SU-DHL-6 (cell line): ENCODE measurements at regions not wholly inside any gene's neighbourhood (a gene's known extent, or its start where the extent isn't known, plus 50 kb on each side); places are given as distances from the start of the nearest gene placed in this dataset.

Experiments
- H2AFZ ChIP-seq: fragments of 200-600 bp; sonication (generic); 2 replicates; pipeline ENCODE4 v1.6.1; 2014; ENCODE audit warnings: low read depth, mild to moderate bottlenecking, moderate library complexity, mixed read lengths, antibody characterized with exemption, low read length; ENCODE audit not compliant: severe bottlenecking
- H3F3A ChIP-seq: fragments of 200-600 bp; shearing (Covaris generic); 2 replicates; pipeline ENCODE4 v1.6.0; 2016; ENCODE audit warnings: antibody characterized with exemption, mild to moderate bottlenecking; ENCODE audit not compliant: insufficient read depth
- H3K27ac ChIP-seq: fragments of 200-600 bp; sonication (generic); 2 replicates; pipeline ENCODE4 v1.5.1; 2016; ENCODE audit warnings: low read depth, mild to moderate bottlenecking, low read length, moderate library complexity, mixed read lengths
- H3K27me3 ChIP-seq: fragments of 200-600 bp; sonication (generic), shearing (Covaris generic); 2 replicates; pipeline ENCODE4 v1.6.0; 2014; ENCODE audit warnings: mild to moderate bottlenecking, low read length
- H3K36me3 ChIP-seq: fragments of 200-600 bp; sonication (generic); 2 replicates; pipeline ENCODE4 v1.6.1; 2014; ENCODE audit warnings: mild to moderate bottlenecking, low read length, mixed read lengths
- H3K4me2 ChIP-seq: fragments of 300-600, 200-600 bp; shearing (Covaris generic), sonication (generic); 2 replicates; pipeline ENCODE4 v1.6.0; 2014; ENCODE audit warnings: low read length, low read depth, mild to moderate bottlenecking; ENCODE audit not compliant: poor library complexity, severe bottlenecking
- H3K4me3 ChIP-seq: fragments of 200-600 bp; sonication (generic); 2 replicates; pipeline ENCODE4 v1.5.1; 2014; ENCODE audit warnings: antibody characterized with exemption, low read length, mild to moderate bottlenecking, mixed read lengths; ENCODE audit not compliant: insufficient read depth, poor library complexity, severe bottlenecking
- H3K79me2 ChIP-seq: fragments of 200-600 bp; sonication (generic); 2 replicates; pipeline ENCODE4 v1.6.1; 2014; ENCODE audit warnings: mild to moderate bottlenecking, low read length, moderate library complexity; ENCODE audit not compliant: insufficient read depth
- H3K9ac ChIP-seq: fragments of 200-600 bp; sonication (generic); 2 replicates; pipeline ENCODE4 v1.7.0; 2014; ENCODE audit warnings: mild to moderate bottlenecking, low read length
- H3K9me2 ChIP-seq: fragments of 200-600 bp; sonication (generic); replicated peaks from 2 replicates; pipeline ENCODE4 v1.6.1; 2014; ENCODE audit warnings: low read length; ENCODE audit not compliant: insufficient read depth
- H3K9me3 ChIP-seq: fragments of 200-600 bp; sonication (generic); 2 replicates; pipeline ENCODE4 v1.6.1; 2014; ENCODE audit warnings: low read length, mixed read lengths; ENCODE audit not compliant: insufficient read depth
- H4K20me1 ChIP-seq: fragments of 200-600 bp; sonication (generic); 2 replicates; pipeline ENCODE4 v1.6.1; 2014; ENCODE audit warnings: low read depth, mild to moderate bottlenecking, antibody characterized with exemption, low read length, moderate library complexity, mixed read lengths
- CTCF ChIP-seq: fragments of 200-600 bp; sonication (generic); IDR thresholded peaks from one replicate; pipeline ENCODE4 v1.5.1; 2017; ENCODE audit warnings: antibody characterized with exemption, mild to moderate bottlenecking, low read length, moderate library complexity; ENCODE audit not compliant: insufficient read depth, poor library complexity, severe bottlenecking
- EZH2phosphoT487 ChIP-seq: fragments of 200-600 bp; sonication (generic), shearing (Covaris generic); conservative IDR thresholded peaks from 2 replicates; pipeline ENCODE4 v1.6.1; 2018; ENCODE audit warnings: mild to moderate bottlenecking, antibody characterized with exemption, low read length, moderate library complexity, mixed read lengths

- no peak overlapping the region for H3K4me3 ChIP-seq
- H3K9ac ChIP-seq: no peak overlapping the region
- H2AFZ ChIP-seq: no peak overlapping the region
- H3K9me2 ChIP-seq: no peaks in the 10 kb centered on the region
- H3K36me3 ChIP-seq: no peaks in the 10 kb centered on the region
- H3K27me3 ChIP-seq: no peaks in the 10 kb centered on the region
- peaks cover 9% of the 10 kb centered on the region; the same call in 1 of the 2 replicates for H3K9me3 ChIP-seq
- no peaks in the 10 kb centered on the region for H3K79me2 ChIP-seq
- no peaks in the 10 kb centered on the region for H3F3A ChIP-seq
- TF ChIP-seq CTCF (no peak), EZH2phosphoT487 (no peak)
- no peak overlapping the region for H3K27ac ChIP-seq
- no peak overlapping the region for H3K4me2 ChIP-seq
- H4K20me1 ChIP-seq: no peaks in the 10 kb centered on the region
Observed at GRCh38 chr9:28396058-28396457, 822.8 kb upstream of the C9orf72 start.

GRCh38 chr9:28407351-28407750 lies 834.1 kb upstream of the C9orf72 start:
- TF ChIP-seq CTCF: no peak
- TF ChIP-seq EZH2phosphoT487: no peak
- no peaks in the 10 kb centered on the region for H3K9me2 ChIP-seq
- no peaks in the 10 kb centered on the region for H3K79me2 ChIP-seq
- no peak overlapping the region for H3K4me2 ChIP-seq
- H3K36me3 ChIP-seq: no peaks in the 10 kb centered on the region
- H3K27me3 ChIP-seq: no peaks in the 10 kb centered on the region
- no peak overlapping the region for H3K27ac ChIP-seq
- H4K20me1 ChIP-seq: no peaks in the 10 kb centered on the region
- no peak overlapping the region for H3K9ac ChIP-seq
- 0 out of 2 replicates have a peak, but pooled peaks cover 3% of the 10 kb centered on the region for H3K9me3 ChIP-seq
- H2AFZ ChIP-seq: no peak overlapping the region
- no peak overlapping the region for H3K4me3 ChIP-seq
- H3F3A ChIP-seq: no peaks in the 10 kb centered on the region

- Histone ChIP-seq H3K27me3 (no peaks in the 10 kb centered on the region), H3K79me2 (no peaks in the 10 kb centered on the region), H3K9ac (no peak overlapping the region), H3F3A (no peaks in the 10 kb centered on the region), H3K27ac (no peak overlapping the region), H3K9me2 (no peaks in the 10 kb centered on the region), H4K20me1 (no peaks in the 10 kb centered on the region), H3K4me2 (no peak overlapping the region), H3K9me3 (0 out of 2 replicates have a peak, but pooled peaks cover 3% of the 10 kb centered on the region), H2AFZ (no peak overlapping the region), H3K36me3 (no peaks in the 10 kb centered on the region), H3K4me3 (no peak overlapping the region)
- no peak for TF ChIP-seq EZH2phosphoT487
- no peak for TF ChIP-seq CTCF
Observed at GRCh38 chr9:28409919-28410318, 836.6 kb upstream of the C9orf72 start.
